Ishikawa (cell line): ENCODE measurements at regions not wholly inside any gene's neighbourhood (a gene's known extent, or its start where the extent isn't known, plus 50 kb on each side); places are given as distances from the start of the nearest gene placed in this dataset.

ENCODE experiments used
- CEBPB ChIP-seq: IDR thresholded peaks from 2 replicates; pipeline ENCODE4 v1.6.1; 2012
- CREB1 ChIP-seq: IDR thresholded peaks from 2 replicates; pipeline ENCODE4 v1.6.1; 2012; ENCODE audit warnings: low read depth
- EP300 ChIP-seq: IDR thresholded peaks from 2 replicates; pipeline ENCODE4 v1.6.1; 2012; ENCODE audit warnings: borderline replicate concordance
- FOXM1 ChIP-seq: IDR thresholded peaks from 2 replicates; pipeline ENCODE4 v1.6.1; 2012; ENCODE audit warnings: low read depth, borderline replicate concordance
- MAX ChIP-seq: IDR thresholded peaks from 2 replicates; pipeline ENCODE4 v1.6.1; 2012
- NFIC ChIP-seq: IDR thresholded peaks from 2 replicates; pipeline ENCODE4 v1.6.1; 2012
- RAD21 ChIP-seq: IDR thresholded peaks from 2 replicates; pipeline ENCODE4 v1.6.1; 2012; ENCODE audit warnings: low read depth
- TAF1 ChIP-seq: IDR thresholded peaks from 2 replicates; pipeline ENCODE4 v1.6.1; 2012; ENCODE audit warnings: low read depth, mild to moderate bottlenecking
- TCF12 ChIP-seq: IDR thresholded peaks from 2 replicates; pipeline ENCODE4 v1.6.1; 2012; ENCODE audit warnings: low read depth
- TEAD4 ChIP-seq: IDR thresholded peaks from 2 replicates; pipeline ENCODE4 v1.6.1; 2012
- USF1 ChIP-seq: IDR thresholded peaks from 2 replicates; pipeline ENCODE4 v1.6.1; 2012
- YY1 ChIP-seq: IDR thresholded peaks from 2 replicates; pipeline ENCODE4 v1.6.1; 2012; ENCODE audit warnings: low read depth
- ZBTB7A ChIP-seq: IDR thresholded peaks from 2 replicates; pipeline ENCODE4 v1.6.1; 2012; ENCODE audit warnings: low read depth
- TF ChIP-seq, protein P1 (sequence below): IDR thresholded peaks from 2 replicates; pipeline ENCODE4 v1.6.1; 2012; ENCODE audit warnings: low read depth, mild to moderate bottlenecking

DNA sequence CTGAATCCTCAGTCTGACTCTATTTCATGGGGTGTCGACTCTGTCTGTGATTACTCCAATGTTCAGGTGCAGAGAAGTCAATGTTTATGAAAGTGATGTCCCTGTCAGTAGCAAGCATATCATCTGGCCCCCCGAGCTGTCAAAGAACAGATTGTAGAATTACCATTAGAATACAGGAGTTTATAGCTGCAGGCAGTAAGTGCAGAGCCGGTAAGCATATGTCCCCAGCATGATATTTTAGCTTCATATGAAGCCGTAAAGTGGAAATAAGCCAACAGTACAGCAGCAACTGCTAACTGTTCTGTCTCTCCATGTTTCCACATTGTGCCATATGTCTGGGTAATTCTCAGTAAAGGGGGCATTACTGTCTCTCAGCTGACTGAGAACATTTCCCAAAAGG, 541.8 kb downstream of the SOX11 start:
- TF ChIP-seq YY1 (no peak), NFIC (no peak), USF1 (no peak), TAF1 (no peak), TEAD4 (no peak), EP300 (no peak), CREB1 (no peak), TCF12 (no peak), FOXM1 (no peak), MAX (no peak), RAD21 (no peak), CEBPB (no peak), ZBTB7A (no peak)
- TF ChIP-seq, protein P1, sequence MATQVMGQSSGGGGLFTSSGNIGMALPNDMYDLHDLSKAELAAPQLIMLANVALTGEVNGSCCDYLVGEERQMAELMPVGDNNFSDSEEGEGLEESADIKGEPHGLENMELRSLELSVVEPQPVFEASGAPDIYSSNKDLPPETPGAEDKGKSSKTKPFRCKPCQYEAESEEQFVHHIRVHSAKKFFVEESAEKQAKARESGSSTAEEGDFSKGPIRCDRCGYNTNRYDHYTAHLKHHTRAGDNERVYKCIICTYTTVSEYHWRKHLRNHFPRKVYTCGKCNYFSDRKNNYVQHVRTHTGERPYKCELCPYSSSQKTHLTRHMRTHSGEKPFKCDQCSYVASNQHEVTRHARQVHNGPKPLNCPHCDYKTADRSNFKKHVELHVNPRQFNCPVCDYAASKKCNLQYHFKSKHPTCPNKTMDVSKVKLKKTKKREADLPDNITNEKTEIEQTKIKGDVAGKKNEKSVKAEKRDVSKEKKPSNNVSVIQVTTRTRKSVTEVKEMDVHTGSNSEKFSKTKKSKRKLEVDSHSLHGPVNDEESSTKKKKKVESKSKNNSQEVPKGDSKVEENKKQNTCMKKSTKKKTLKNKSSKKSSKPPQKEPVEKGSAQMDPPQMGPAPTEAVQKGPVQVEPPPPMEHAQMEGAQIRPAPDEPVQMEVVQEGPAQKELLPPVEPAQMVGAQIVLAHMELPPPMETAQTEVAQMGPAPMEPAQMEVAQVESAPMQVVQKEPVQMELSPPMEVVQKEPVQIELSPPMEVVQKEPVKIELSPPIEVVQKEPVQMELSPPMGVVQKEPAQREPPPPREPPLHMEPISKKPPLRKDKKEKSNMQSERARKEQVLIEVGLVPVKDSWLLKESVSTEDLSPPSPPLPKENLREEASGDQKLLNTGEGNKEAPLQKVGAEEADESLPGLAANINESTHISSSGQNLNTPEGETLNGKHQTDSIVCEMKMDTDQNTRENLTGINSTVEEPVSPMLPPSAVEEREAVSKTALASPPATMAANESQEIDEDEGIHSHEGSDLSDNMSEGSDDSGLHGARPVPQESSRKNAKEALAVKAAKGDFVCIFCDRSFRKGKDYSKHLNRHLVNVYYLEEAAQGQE: no peak
